ENCODE measurements at regions not wholly inside any gene's neighbourhood (a gene's known extent, or its start where the extent isn't known, plus 50 kb on each side); places are given as distances from the start of the nearest gene placed in this dataset.
"Not testable (repeated sequence)": the region's sequence is repeated elsewhere in the genome, so short reads cannot be mapped to it uniquely, and the experiment has no call there.

- no peak for ATAC-seq (ENCODE audit: low read depth)
- peaks cover 1% of the 10 kb centered on the region for H3K27me3 Mint-ChIP-seq
- peaks cover 6% of the 10 kb centered on the region for H3K9me3 Mint-ChIP-seq
- peaks cover 3% of the 10 kb centered on the region for H3K36me3 Mint-ChIP-seq
- no peak overlapping the region for H3K4me3 Mint-ChIP-seq
- H3K4me1 Mint-ChIP-seq = no peaks in the 10 kb centered on the region
- H3K27ac Mint-ChIP-seq = no peak overlapping the region
- DNase-seq (ENCODE audit: low spot score in 2 of 2) = no peak
Observed at GRCh38 chr7:68371985-68372384, 1226.3 kb upstream of the AUTS2 start.

GRCh38 chr7:68376131-68376661 lies 1222.1 kb upstream of the AUTS2 start:
- Mint-ChIP-seq H3K27me3 (no peaks in the 10 kb centered on the region), H3K36me3 (peaks cover 3% of the 10 kb centered on the region), H3K27ac (no peak overlapping the region), H3K4me3 (no peak overlapping the region), H3K4me1 (no peaks in the 10 kb centered on the region), H3K9me3 (peaks cover 3% of the 10 kb centered on the region)
- ATAC-seq (ENCODE audit: low read depth) (no peak), DNase-seq (ENCODE audit: low spot score in 2 of 2) (no peak)

DNA sequence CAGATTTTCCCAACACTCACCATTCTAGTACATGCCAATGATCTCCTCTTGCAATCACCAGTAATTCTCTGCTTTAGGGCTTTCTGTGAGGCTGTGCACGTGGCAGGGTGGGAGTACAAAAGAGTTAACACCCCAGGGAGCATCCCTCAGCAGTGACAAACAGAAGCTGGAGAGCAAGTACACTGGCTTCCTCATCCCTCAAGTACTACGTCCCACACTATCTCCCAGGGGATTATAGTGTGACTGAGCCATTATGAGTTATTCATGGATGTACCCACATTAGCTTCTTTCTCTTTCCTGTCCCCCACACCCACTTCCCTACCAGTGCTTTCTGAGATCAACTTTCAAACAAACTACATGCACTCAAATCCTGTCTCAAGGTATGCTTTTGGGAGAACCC lies 1216.5 kb upstream of the AUTS2 start:
- no peak for ATAC-seq (ENCODE audit: low read depth)
- Mint-ChIP-seq H3K27ac (no peak overlapping the region), H3K9me3 (peaks cover 7% of the 10 kb centered on the region), H3K36me3 (peaks cover 2% of the 10 kb centered on the region), H3K27me3 (no peaks in the 10 kb centered on the region), H3K4me1 (no peaks in the 10 kb centered on the region), H3K4me3 (no peak overlapping the region)
- no peak for DNase-seq (ENCODE audit: low spot score in 2 of 2)

DNA sequence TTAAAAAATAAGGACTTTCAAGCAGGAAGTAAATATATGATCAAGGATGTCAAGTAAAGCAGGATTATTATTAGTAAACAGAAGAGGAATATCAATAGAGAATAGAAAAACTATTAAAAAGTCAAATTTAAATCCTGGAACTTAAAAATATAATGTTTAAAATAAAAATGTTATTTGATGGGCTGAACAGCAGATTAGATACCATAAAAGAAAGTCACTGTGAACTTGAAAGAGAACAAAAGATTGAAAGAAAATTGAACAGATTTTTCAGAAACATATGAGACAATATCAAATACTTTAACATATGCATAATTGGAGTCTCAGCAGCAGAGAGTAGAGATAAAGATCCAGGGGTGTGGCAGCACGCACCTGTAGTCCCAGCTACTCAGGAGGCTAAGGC lies 1213.7 kb upstream of the AUTS2 start:
- Mint-ChIP-seq H3K9me3 (peaks cover 7% of the 10 kb centered on the region), H3K27ac (no peak overlapping the region), H3K4me1 (no peaks in the 10 kb centered on the region), H3K27me3 (no peaks in the 10 kb centered on the region), H3K36me3 (peaks cover 2% of the 10 kb centered on the region), H3K4me3 (no peak overlapping the region)
- no peak for ATAC-seq (ENCODE audit: low read depth)
- no peak for DNase-seq (ENCODE audit: low spot score in 2 of 2)

DNA sequence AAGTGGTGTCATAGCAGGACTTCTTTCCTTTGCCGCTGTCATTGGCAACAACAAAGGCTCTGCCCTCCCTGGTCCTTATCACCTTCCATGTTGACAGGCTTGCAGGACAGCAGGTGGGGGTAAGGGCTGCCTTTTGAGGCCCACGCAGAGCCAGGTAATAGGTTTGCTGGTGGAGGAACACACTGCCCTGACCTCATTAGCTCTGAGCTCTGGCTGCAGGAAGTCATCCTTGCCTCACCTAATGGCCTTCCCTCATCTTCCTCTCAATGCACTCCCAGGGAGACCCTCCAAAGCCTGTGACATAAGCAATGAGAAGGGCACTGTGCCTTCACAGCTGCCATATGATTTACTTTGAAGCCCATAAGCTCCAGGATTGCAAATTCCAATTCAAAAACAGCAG lies 1205.2 kb upstream of the AUTS2 start:
- Mint-ChIP-seq H3K27me3 (no peaks in the 10 kb centered on the region), H3K27ac (no peak overlapping the region), H3K9me3 (peaks cover 3% of the 10 kb centered on the region), H3K4me3 (no peak overlapping the region), H3K36me3 (no peaks in the 10 kb centered on the region), H3K4me1 (no peaks in the 10 kb centered on the region)
- ATAC-seq (ENCODE audit: low read depth) = no peak
- DNase-seq (ENCODE audit: low spot score in 2 of 2) = no peak

DNA sequence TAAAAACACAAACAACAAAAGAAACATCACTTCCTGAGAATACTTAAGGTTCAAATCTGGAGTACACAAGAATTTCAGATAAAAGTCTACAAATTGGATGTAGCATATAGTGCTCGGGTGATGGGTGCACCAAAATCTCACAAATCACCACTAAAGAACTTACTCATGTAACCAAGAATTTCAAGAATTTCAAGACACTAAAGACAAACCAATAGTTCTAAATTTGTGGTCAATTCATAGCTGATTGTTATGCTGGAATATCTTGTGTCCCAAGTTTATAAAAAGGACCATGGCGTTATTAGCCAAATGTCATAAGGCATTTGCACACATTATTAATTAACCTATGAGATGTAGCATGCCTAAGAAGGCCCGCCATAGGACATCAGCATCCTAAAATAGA lies 1204.1 kb upstream of the AUTS2 start:
- no peaks in the 10 kb centered on the region for H3K4me1 Mint-ChIP-seq
- DNase-seq (ENCODE audit: low spot score in 2 of 2) = no peak
- no peaks in the 10 kb centered on the region for H3K36me3 Mint-ChIP-seq
- H3K4me3 Mint-ChIP-seq = no peak overlapping the region
- no peak for ATAC-seq (ENCODE audit: low read depth)
- no peak overlapping the region for H3K27ac Mint-ChIP-seq
- H3K27me3 Mint-ChIP-seq = peaks cover under 1% of the 10 kb centered on the region
- peaks cover 3% of the 10 kb centered on the region for H3K9me3 Mint-ChIP-seq

- no peak for ATAC-seq (ENCODE audit: low read depth)
- H3K9me3 Mint-ChIP-seq = peaks cover 5% of the 10 kb centered on the region
- H3K27ac Mint-ChIP-seq = no peak overlapping the region
Observed at GRCh38 chr7:68399991-68400590, 1198.2 kb upstream of the AUTS2 start.

GRCh38 chr7:68400783-68401182 lies 1197.5 kb upstream of the AUTS2 start:
- H3K27me3 Mint-ChIP-seq = peaks cover 1% of the 10 kb centered on the region

More at GRCh38 chr7:68399991-68400590, 1198.2 kb upstream of the AUTS2 start:
- Mint-ChIP-seq H3K36me3 (no peaks in the 10 kb centered on the region), H3K4me3 (no peak overlapping the region), H3K4me1 (no peaks in the 10 kb centered on the region), H3K27me3 (peaks cover 1% of the 10 kb centered on the region)
- DNase-seq (ENCODE audit: low spot score in 2 of 2) = no peak

GRCh38 chr7:68401313-68401712 lies 1197.0 kb upstream of the AUTS2 start:
- DNase-seq (ENCODE audit: low spot score in 2 of 2) (no peak), ATAC-seq (ENCODE audit: low read depth) (no peak)
- peaks cover 1% of the 10 kb centered on the region for H3K27me3 Mint-ChIP-seq
- no peak overlapping the region for H3K27ac Mint-ChIP-seq
- H3K4me3 Mint-ChIP-seq = no peak overlapping the region
- peaks cover 5% of the 10 kb centered on the region for H3K9me3 Mint-ChIP-seq
- no peaks in the 10 kb centered on the region for H3K4me1 Mint-ChIP-seq
- no peaks in the 10 kb centered on the region for H3K36me3 Mint-ChIP-seq

More at GRCh38 chr7:68400783-68401182, 1197.5 kb upstream of the AUTS2 start:
- ATAC-seq (ENCODE audit: low read depth) (no peak), DNase-seq (ENCODE audit: low spot score in 2 of 2) (no peak)
- peaks cover 5% of the 10 kb centered on the region for H3K9me3 Mint-ChIP-seq
- no peaks in the 10 kb centered on the region for H3K4me1 Mint-ChIP-seq
- no peaks in the 10 kb centered on the region for H3K36me3 Mint-ChIP-seq
- H3K27ac Mint-ChIP-seq = no peak overlapping the region
- H3K4me3 Mint-ChIP-seq = no peak overlapping the region

DNA sequence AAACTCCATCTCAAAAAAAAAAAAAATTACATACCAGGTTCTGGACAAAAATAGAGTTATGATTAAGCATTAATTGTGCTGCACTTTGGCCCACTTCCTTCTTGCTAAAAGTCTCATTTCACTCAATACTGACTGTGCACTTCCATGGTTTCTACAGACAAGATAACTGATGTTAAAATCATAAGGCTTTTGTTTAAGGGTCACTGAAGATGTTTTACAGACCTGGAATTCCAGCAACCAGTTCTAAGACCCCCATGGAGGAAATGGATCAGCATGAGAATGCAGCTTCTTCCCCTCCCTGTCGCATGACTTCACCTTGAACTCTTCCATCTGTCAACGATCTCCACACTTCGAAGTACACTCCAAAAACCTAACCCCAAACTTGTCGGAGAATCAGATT lies 1191.8 kb upstream of the AUTS2 start:
- H3K9me3 Mint-ChIP-seq = peaks cover 3% of the 10 kb centered on the region
- no peaks in the 10 kb centered on the region for H3K36me3 Mint-ChIP-seq
- no peaks in the 10 kb centered on the region for H3K4me1 Mint-ChIP-seq
- ATAC-seq (ENCODE audit: low read depth) (no peak), DNase-seq (ENCODE audit: low spot score in 2 of 2) (no peak)
- H3K4me3 Mint-ChIP-seq = no peak overlapping the region
- no peak overlapping the region for H3K27ac Mint-ChIP-seq
- H3K27me3 Mint-ChIP-seq = no peaks in the 10 kb centered on the region

GRCh38 chr7:68407460-68407859 lies 1190.8 kb upstream of the AUTS2 start:
- no peak for ATAC-seq (ENCODE audit: low read depth)
- no peak for DNase-seq (ENCODE audit: low spot score in 2 of 2)
- no peak overlapping the region for H3K27ac Mint-ChIP-seq
- H3K36me3 Mint-ChIP-seq = no peaks in the 10 kb centered on the region
- H3K4me1 Mint-ChIP-seq = no peaks in the 10 kb centered on the region
- no peaks in the 10 kb centered on the region for H3K27me3 Mint-ChIP-seq
- H3K9me3 Mint-ChIP-seq = peaks cover 5% of the 10 kb centered on the region
- H3K4me3 Mint-ChIP-seq = no peak overlapping the region

GRCh38 chr7:68408873-68409272 lies 1189.4 kb upstream of the AUTS2 start:
- Mint-ChIP-seq H3K4me1 (no peaks in the 10 kb centered on the region), H3K9me3 (peaks cover 2% of the 10 kb centered on the region), H3K27ac (no peak overlapping the region), H3K4me3 (no peak overlapping the region), H3K27me3 (no peaks in the 10 kb centered on the region), H3K36me3 (no peaks in the 10 kb centered on the region)
- no peak for DNase-seq (ENCODE audit: low spot score in 2 of 2)
- ATAC-seq (ENCODE audit: low read depth) = no peak

DNA sequence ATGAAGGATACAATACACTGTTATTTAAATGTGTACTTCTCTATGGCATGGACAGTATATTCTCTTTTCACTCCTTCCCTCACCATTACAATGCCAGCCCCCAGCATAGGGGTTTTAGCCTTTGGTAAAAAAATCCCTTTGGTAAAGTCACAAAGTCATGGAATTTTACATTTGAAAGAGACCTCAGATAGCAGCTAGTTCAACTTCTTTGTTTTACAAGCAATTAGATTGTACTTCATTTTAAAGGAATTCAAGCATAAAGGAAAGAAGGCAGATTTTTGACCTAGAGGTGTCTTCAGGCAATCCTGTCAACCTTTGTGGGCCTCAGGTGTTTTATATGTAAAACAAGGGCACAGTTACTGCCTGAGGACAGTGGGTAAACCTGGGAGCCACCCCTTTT lies 1188.4 kb upstream of the AUTS2 start:
- DNase-seq (ENCODE audit: low spot score in 2 of 2) = no peak
- no peak for ATAC-seq (ENCODE audit: low read depth)
- no peaks in the 10 kb centered on the region for H3K27me3 Mint-ChIP-seq
- H3K4me3 Mint-ChIP-seq = no peak overlapping the region
- peaks cover 2% of the 10 kb centered on the region for H3K9me3 Mint-ChIP-seq
- no peaks in the 10 kb centered on the region for H3K4me1 Mint-ChIP-seq
- no peaks in the 10 kb centered on the region for H3K36me3 Mint-ChIP-seq
- no peak overlapping the region for H3K27ac Mint-ChIP-seq

GRCh38 chr7:68410693-68411092 lies 1187.6 kb upstream of the AUTS2 start:
- H3K27me3 Mint-ChIP-seq, H3K36me3 Mint-ChIP-seq, H3K4me3 Mint-ChIP-seq: not testable (repeated sequence)

GRCh38 chr7:68411742-68412141 lies 1186.5 kb upstream of the AUTS2 start:
- Mint-ChIP-seq H3K27ac (no peak overlapping the region), H3K4me1 (no peaks in the 10 kb centered on the region), H3K9me3 (peaks cover 5% of the 10 kb centered on the region), H3K27me3 (no peaks in the 10 kb centered on the region), H3K4me3 (no peak overlapping the region), H3K36me3 (no peaks in the 10 kb centered on the region)
- no peak for DNase-seq (ENCODE audit: low spot score in 2 of 2)
- no peak for ATAC-seq (ENCODE audit: low read depth)

More at GRCh38 chr7:68410693-68411092, 1187.6 kb upstream of the AUTS2 start:
- ATAC-seq (ENCODE audit: low read depth); DNase-seq (ENCODE audit: low spot score in 2 of 2); H3K27ac Mint-ChIP-seq; H3K9me3 Mint-ChIP-seq; H3K4me1 Mint-ChIP-seq: not testable (repeated sequence)

Measured in memory B cell (primary cell).